Natural killer cell (primary cell): ENCODE measurements at regions not wholly inside any gene's neighbourhood (a gene's known extent, or its start where the extent isn't known, plus 50 kb on each side); places are given as distances from the start of the nearest gene placed in this dataset.

Source experiments
- ATAC-seq, 3 donors: fragments of 150-1000 bp in 2 of 3; fragments of 200-7000 bp in 1 of 3; cut with Tn5 transposase; 1 replicate in 1 of 3; 2 replicates in 2 of 3; pipeline ENCODE4 v1.10.0; 2021; ENCODE audit warnings: mild to moderate bottlenecking in 2 of 3, moderate library complexity in 2 of 3
- DNase-seq, 2 donors: peaks; one replicate each; pipeline versions ENCODE4 v3.0.0 to v3.0.0-alpha.2; 2013 to 2021; ENCODE audit warnings: mixed read lengths in 1 of 2
- H3K27ac ChIP-seq: one replicate; pipeline ENCODE4 v1.5.1; 2013; ENCODE audit warnings: mild to moderate bottlenecking, low read length
- H3K27me3 ChIP-seq: one replicate; pipeline ENCODE4 v1.6.1; 2013; ENCODE audit warnings: low read length; ENCODE audit not compliant: control insufficient read depth, insufficient read depth
- H3K36me3 ChIP-seq: one replicate; pipeline ENCODE4 v1.6.1; 2013; ENCODE audit warnings: low read length; ENCODE audit not compliant: control insufficient read depth, insufficient read depth
- H3K4me1 ChIP-seq: one replicate; pipeline ENCODE4 v1.6.1; 2013; ENCODE audit warnings: low read length; ENCODE audit not compliant: control insufficient read depth, insufficient read depth
- H3K4me3 ChIP-seq: one replicate; pipeline ENCODE4 v1.5.1; 2013; ENCODE audit warnings: low read length
- H3K9me3 ChIP-seq: one replicate; pipeline ENCODE4 v1.6.1; 2013; ENCODE audit warnings: low read length; ENCODE audit not compliant: control insufficient read depth, insufficient read depth
- H3K27ac Mint-ChIP-seq, 2 donors: one replicate each; pipeline ENCODE4 v1.8.0; 2022; ENCODE audit warnings: mild to moderate bottlenecking in 2 of 2, mixed read lengths in 2 of 2, moderate library complexity in 1 of 2
- H3K27me3 Mint-ChIP-seq, 2 donors: one replicate each; pipeline ENCODE4 v1.8.0; 2022; ENCODE audit warnings: low read depth in 2 of 2, mixed read lengths in 2 of 2
- H3K36me3 Mint-ChIP-seq: one replicate; pipeline ENCODE4 v1.8.0; 2022; ENCODE audit warnings: mixed read lengths
- H3K4me1 Mint-ChIP-seq, 2 donors: one replicate each; pipeline ENCODE4 v1.8.0; 2022; ENCODE audit warnings: mixed read lengths in 2 of 2
- H3K4me3 Mint-ChIP-seq: one replicate; pipeline ENCODE4 v1.8.0; 2022; ENCODE audit warnings: mild to moderate bottlenecking, moderate library complexity, mixed read lengths
- H3K9me3 Mint-ChIP-seq, 2 donors: one replicate each; pipeline ENCODE4 v1.8.0; 2022; ENCODE audit warnings: mixed read lengths in 2 of 2
- WGBS: methylation state at CpG from one replicate; pipeline ENCODE4 v1.1.7; 2013; ENCODE audit warnings: missing lambda C conversion rate; ENCODE audit not compliant: insufficient coverage; 5-methylcytosine and 5-hydroxymethylcytosine counted together
- intact Hi-C: fragments of 100-400 bp; cut with micrococcal nuclease; formaldehyde crosslinking; loops from one replicate; pipeline ENCODE4 v1.14.2; 2022
- TF ChIP-seq, protein P1 (sequence below): fragments of 200-600 bp; IDR thresholded peaks from one replicate; pipeline ENCODE4 v1.8.0; 2022; ENCODE audit warnings: antibody characterized with exemption

DNA sequence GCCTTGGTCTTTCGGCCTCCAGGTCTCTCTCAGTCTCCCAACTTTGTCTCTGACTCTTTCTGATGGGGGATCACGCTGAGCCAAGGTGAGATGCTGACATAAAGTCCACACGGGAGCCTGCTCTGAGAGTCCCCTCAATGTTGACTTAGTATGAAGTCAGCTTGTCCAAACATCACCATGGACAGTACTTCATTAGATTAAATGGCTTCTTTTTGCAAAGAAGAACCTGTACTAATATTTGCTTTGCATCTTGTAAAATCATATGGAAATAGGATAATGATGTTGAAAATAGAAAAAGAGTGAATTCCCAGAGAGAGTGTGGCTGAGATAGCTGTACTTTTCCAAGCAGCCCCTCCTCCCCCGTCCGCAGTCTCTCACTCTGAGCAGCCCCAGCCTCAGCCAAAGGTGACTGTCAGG, 56.7 kb upstream of the SIAH1 start:
- H3K4me3 ChIP-seq: no peak overlapping the region
- H3K27me3 Mint-ChIP-seq: no peaks in the 10 kb centered on the region
- DNase-seq: no peak
- no peaks in the 10 kb centered on the region for H3K27me3 ChIP-seq
- intact Hi-C loops: no loop called here
- H3K36me3 Mint-ChIP-seq: no peaks in the 10 kb centered on the region
- H3K4me1 ChIP-seq: no peaks in the 10 kb centered on the region
- H3K27ac Mint-ChIP-seq: no peak overlapping the region
- H3K4me3 Mint-ChIP-seq: no peak overlapping the region
- no peak overlapping the region for H3K27ac ChIP-seq
- no peaks in the 10 kb centered on the region for H3K36me3 ChIP-seq
- TF ChIP-seq, protein P1, sequence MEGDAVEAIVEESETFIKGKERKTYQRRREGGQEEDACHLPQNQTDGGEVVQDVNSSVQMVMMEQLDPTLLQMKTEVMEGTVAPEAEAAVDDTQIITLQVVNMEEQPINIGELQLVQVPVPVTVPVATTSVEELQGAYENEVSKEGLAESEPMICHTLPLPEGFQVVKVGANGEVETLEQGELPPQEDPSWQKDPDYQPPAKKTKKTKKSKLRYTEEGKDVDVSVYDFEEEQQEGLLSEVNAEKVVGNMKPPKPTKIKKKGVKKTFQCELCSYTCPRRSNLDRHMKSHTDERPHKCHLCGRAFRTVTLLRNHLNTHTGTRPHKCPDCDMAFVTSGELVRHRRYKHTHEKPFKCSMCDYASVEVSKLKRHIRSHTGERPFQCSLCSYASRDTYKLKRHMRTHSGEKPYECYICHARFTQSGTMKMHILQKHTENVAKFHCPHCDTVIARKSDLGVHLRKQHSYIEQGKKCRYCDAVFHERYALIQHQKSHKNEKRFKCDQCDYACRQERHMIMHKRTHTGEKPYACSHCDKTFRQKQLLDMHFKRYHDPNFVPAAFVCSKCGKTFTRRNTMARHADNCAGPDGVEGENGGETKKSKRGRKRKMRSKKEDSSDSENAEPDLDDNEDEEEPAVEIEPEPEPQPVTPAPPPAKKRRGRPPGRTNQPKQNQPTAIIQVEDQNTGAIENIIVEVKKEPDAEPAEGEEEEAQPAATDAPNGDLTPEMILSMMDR: no peak
- ATAC-seq: no peak
- no peaks in the 10 kb centered on the region for H3K9me3 Mint-ChIP-seq
- 94% methylated on average over 5 of the region's 5 CpGs for WGBS
- H3K4me1 Mint-ChIP-seq: no peaks in the 10 kb centered on the region
- H3K9me3 ChIP-seq: no peaks in the 10 kb centered on the region

DNA sequence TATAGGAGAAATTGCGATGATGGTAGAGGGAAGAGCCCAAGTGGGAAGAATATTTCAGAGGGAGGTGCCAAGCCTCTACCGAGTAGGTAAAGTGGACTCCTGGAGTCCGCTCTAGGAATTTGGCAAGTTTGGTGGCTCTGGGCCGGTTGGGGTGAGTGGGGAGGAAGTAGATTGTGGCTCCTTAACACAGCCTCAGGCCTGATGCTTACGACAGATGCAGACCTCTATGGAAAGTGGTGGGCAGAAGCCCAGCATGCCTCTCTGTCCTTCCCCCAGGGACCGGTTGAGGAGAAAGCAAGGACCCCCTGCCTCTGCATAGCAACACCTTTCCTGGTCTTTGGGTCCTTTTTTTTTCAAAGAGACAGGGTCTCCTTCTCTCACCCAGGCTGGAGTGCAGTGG, 55.9 kb upstream of the SIAH1 start:
- 81% methylated on average over 6 of the region's 6 CpGs for WGBS
- Mint-ChIP-seq H3K9me3 (no peaks in the 10 kb centered on the region), H3K4me1 (no peaks in the 10 kb centered on the region), H3K4me3 (no peak overlapping the region), H3K27ac (no peak overlapping the region), H3K27me3 (no peaks in the 10 kb centered on the region), H3K36me3 (no peaks in the 10 kb centered on the region)
- Histone ChIP-seq H3K36me3 (no peaks in the 10 kb centered on the region), H3K4me3 (no peak overlapping the region), H3K27me3 (no peaks in the 10 kb centered on the region), H3K27ac (no peak overlapping the region), H3K4me1 (no peaks in the 10 kb centered on the region), H3K9me3 (no peaks in the 10 kb centered on the region)
- no peak for DNase-seq
- TF ChIP-seq, protein P1: no peak
- no peak for ATAC-seq
- intact Hi-C loops: no loop called here

DNA sequence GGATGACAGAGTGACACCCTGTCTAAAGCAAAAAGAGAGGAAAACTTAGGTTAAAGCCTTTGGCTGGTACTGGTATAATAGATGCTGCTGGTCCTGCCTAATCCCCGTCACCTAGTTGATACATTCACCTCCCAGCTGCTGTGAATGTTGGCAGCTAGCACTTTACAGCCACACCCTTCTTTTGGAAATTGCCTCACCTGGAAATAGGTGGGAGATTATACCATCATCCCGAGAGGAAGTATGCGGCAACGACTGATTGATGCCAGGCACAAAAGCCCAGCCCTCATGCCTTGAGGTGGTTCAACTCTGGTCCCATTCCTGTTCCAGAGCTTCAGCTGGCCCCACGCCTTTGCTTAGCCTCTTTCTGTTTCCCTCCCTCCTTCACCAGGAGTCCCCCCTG, 53.2 kb upstream of the SIAH1 start:
- Mint-ChIP-seq H3K27me3 (no peaks in the 10 kb centered on the region), H3K4me1 (peaks cover 0 to 10% of the 10 kb centered on the region in 2 donors), H3K4me3 (no peak overlapping the region), H3K36me3 (no peaks in the 10 kb centered on the region), H3K9me3 (no peaks in the 10 kb centered on the region), H3K27ac (no peak overlapping the region)
- Histone ChIP-seq H3K4me3 (no peak overlapping the region), H3K4me1 (peaks cover 9% of the 10 kb centered on the region), H3K27ac (no peak overlapping the region), H3K27me3 (no peaks in the 10 kb centered on the region), H3K9me3 (no peaks in the 10 kb centered on the region), H3K36me3 (no peaks in the 10 kb centered on the region)
- intact Hi-C loops: no loop called here
- DNase-seq (no peak), ATAC-seq (no peak)
- TF ChIP-seq, protein P1: no peak
- 88% methylated on average over 5 of the region's 5 CpGs for WGBS

DNA sequence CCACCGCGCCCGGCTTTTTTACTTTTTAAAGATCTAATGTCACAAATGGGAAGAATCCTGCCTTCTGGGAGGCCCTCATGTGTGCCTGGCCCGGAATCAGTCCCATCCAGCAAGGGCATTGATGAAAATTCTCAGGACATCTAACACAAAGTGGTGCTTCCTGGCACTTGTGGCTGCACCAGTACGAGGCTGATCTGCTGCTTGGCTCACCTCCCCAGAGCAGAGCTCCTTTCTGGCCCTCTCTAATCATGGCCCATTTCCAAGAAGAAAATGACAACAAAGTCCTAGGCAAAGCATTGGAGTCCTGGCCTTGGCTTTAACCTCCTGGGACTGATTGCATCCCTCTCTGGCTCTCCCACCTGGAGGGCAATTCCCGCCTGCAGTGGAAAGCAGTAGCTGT, 50.7 kb upstream of the SIAH1 start:
- no peaks in the 10 kb centered on the region for H3K9me3 ChIP-seq
- Mint-ChIP-seq H3K27ac (no peak overlapping the region), H3K9me3 (no peaks in the 10 kb centered on the region), H3K27me3 (no peaks in the 10 kb centered on the region), H3K4me3 (no peak overlapping the region), H3K4me1 (peaks cover 0 to 10% of the 10 kb centered on the region in 2 donors), H3K36me3 (no peaks in the 10 kb centered on the region)
- H3K4me1 ChIP-seq: peaks cover 16% of the 10 kb centered on the region
- DNase-seq (no peak), ATAC-seq (no peak)
- H3K27ac ChIP-seq: no peak overlapping the region
- WGBS: 90% methylated on average over 6 of the region's 6 CpGs
- TF ChIP-seq, protein P1: no peak
- H3K36me3 ChIP-seq: no peaks in the 10 kb centered on the region
- intact Hi-C loops: no loop called here
- no peak overlapping the region for H3K4me3 ChIP-seq
- H3K27me3 ChIP-seq: no peaks in the 10 kb centered on the region
